ENCODE measurements at regions not wholly inside any gene's neighbourhood (a gene's known extent, or its start where the extent isn't known, plus 50 kb on each side); places are given as distances from the start of the nearest gene placed in this dataset.

DNA sequence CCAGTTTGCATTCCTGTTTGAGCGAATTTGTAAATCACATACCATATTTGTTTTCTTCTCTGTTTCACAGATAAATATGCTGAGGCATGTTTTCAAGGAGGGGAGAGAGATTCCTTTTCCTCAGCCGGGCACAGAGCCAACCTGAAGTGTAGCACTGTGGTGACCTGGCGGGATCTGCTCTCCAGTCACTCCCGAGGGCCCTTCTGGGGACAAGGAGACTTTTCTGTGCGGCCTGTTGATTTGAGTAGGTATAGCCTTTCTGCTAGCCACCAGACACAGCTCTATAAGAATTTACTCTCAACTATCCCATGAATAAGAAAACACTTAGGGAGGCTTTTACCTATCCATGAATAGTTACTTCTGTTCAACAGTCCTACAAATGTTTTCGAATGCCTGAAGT lies 63.5 kb upstream of the FDX1 start:
- Histone ChIP-seq H3K36me3 (no peaks in the 10 kb centered on the region), H3K27me3 (replicated peaks in 1 of 7) (no peaks in the 10 kb centered on the region), H3K27ac (no peak overlapping the region), H3K4me1 (peaks cover 0 to 6% (median 1%) of the 10 kb centered on the region in 6 donors), H3K9me3 (no peaks in the 10 kb centered on the region), H3K4me3 (no peak overlapping the region)
- intact Hi-C loops (cut with DNase I; ENCODE audit: low total_unique reads): loop anchor here (2.0 kb wide), 1 partner anchor 165 kb away; no protein-coding TSS in a partner anchor
- no peak for DNase-seq
- 61 to 85% (median 70%) methylated on average over 6 of the region's 6 CpGs for WGBS, 5 donors
- TF ChIP-seq, protein P1, sequence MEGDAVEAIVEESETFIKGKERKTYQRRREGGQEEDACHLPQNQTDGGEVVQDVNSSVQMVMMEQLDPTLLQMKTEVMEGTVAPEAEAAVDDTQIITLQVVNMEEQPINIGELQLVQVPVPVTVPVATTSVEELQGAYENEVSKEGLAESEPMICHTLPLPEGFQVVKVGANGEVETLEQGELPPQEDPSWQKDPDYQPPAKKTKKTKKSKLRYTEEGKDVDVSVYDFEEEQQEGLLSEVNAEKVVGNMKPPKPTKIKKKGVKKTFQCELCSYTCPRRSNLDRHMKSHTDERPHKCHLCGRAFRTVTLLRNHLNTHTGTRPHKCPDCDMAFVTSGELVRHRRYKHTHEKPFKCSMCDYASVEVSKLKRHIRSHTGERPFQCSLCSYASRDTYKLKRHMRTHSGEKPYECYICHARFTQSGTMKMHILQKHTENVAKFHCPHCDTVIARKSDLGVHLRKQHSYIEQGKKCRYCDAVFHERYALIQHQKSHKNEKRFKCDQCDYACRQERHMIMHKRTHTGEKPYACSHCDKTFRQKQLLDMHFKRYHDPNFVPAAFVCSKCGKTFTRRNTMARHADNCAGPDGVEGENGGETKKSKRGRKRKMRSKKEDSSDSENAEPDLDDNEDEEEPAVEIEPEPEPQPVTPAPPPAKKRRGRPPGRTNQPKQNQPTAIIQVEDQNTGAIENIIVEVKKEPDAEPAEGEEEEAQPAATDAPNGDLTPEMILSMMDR (IDR thresholded peaks at IDR 0.05 in 8 of 11, conservative IDR thresholded peaks at IDR 0.05 in 3 of 11): no peak
- TF ChIP-seq POLR2A (IDR thresholded peaks at IDR 0.05): no peak
- TF ChIP-seq POLR2AphosphoS5 (IDR thresholded peaks at IDR 0.05): no peak

DNA sequence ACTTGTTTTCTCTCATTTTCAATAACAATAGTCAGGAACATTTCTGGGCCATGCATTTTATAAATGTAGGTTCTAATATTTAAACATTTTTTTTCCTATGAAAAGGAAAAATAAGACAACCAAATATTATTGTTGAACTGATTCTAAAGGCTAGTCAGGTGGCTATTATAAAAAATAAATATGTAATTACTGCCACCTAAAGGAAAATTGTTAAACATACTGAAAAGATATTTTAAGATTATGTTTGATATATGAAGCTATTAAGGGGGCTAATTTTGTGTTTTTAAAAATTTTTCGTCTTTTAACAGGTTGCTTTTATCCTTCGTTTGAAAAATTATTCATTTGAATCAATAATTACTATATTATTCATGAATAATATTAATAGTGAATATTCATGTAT lies 62.2 kb upstream of the FDX1 start:
- DNase-seq: no peak
- Histone ChIP-seq H3K27ac (no peak overlapping the region), H3K9me3 (no peaks in the 10 kb centered on the region), H3K4me3 (no peak overlapping the region), H3K27me3 (replicated peaks in 1 of 7) (no peaks in the 10 kb centered on the region), H3K36me3 (no peaks in the 10 kb centered on the region), H3K4me1 (peaks cover 0 to 6% (median 1%) of the 10 kb centered on the region in 6 donors)
- intact Hi-C loops (cut with DNase I; ENCODE audit: low total_unique reads): loop anchor here (2.0 kb wide), 1 partner anchor 167 kb away; no protein-coding TSS in a partner anchor
- 51 to 77% (median 67%) methylated on average over 2 of the region's 2 CpGs for WGBS, 5 donors
- TF ChIP-seq POLR2A (IDR thresholded peaks at IDR 0.05): no peak
- TF ChIP-seq POLR2AphosphoS5 (IDR thresholded peaks at IDR 0.05): no peak
- TF ChIP-seq, protein P1 (IDR thresholded peaks at IDR 0.05 in 8 of 11, conservative IDR thresholded peaks at IDR 0.05 in 3 of 11): peak in 6 of 11 experiments; percentile 21 to 37 (median 29)

DNA sequence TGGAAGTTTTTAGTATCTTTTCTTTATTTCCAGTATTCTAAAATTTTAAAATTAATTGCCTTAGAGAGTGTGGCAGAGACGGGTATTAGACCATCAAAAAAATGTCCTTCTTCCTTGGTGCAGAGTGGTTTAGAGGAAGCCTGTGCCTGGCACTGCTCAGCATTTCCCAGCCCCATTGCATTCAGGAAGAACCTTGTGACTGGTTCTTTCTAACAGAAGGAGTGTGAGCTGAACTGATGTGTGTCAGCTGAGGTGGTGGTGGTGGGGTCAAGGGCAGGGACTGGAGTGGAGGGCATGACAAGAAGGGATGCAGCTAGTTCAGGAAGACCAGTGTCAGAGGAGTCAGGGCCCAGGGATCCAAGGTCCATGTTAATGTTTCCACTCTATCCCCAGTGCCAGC lies 58.7 kb upstream of the FDX1 start:
- Histone ChIP-seq H3K27ac (no peak overlapping the region), H3K4me3 (no peak overlapping the region), H3K27me3 (replicated peaks in 1 of 7) (no peaks in the 10 kb centered on the region), H3K4me1 (peaks cover 0 to 18% (median 2%) of the 10 kb centered on the region in 6 donors), H3K9me3 (no peaks in the 10 kb centered on the region), H3K36me3 (no peaks in the 10 kb centered on the region)
- intact Hi-C loops (cut with DNase I; ENCODE audit: low total_unique reads): loop anchor here (10.0 kb wide), 1 partner anchor 426 kb away; no protein-coding TSS in a partner anchor
- WGBS, 5 donors: 69 to 91% (median 85%) methylated on average over 1 of the region's 1 CpG
- TF ChIP-seq POLR2AphosphoS5 (IDR thresholded peaks at IDR 0.05) (no peak), POLR2A (IDR thresholded peaks at IDR 0.05) (no peak)
- TF ChIP-seq, protein P1 (IDR thresholded peaks at IDR 0.05 in 8 of 11, conservative IDR thresholded peaks at IDR 0.05 in 3 of 11): no peak
- no peak for DNase-seq

DNA sequence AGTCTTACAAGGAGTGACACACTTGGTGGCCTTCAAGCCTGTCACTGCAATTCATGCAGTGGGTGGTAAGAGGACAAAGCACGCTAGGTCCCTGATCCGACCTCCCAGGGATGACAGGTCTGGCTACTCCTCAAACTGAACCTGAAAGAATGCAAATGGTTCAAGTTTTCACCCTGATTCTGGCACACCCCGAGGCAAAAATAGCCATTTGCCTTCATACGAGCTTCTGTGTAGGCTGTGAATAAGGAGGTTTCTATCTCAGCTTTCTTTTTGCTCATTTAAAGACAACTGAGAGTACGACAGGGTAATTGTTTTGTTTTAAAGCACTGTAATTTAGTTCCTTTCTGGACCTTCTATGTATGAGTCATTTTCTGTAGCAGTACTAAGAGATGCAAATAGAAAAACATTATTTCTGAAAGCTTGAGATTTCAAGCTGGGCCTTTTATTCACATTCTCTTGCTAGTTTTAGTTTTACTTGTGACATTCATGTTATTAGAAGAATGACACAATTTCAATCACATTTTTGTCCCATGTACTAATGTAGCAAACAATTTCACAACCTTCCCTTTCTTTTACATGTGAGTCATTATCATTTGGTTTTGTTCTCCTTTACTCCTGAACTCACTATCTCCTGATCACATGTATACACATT lies 56.6 kb upstream of the FDX1 start:
- no peak for DNase-seq
- H3K9me3 ChIP-seq: no peaks in the 10 kb centered on the region
- no peak overlapping the region for H3K4me3 ChIP-seq
- no peaks in the 10 kb centered on the region for H3K27me3 ChIP-seq (replicated peaks in 1 of 7)
- 62 to 72% (median 68%) methylated on average over 5 of the region's 5 CpGs for WGBS, 5 donors
- intact Hi-C loops (cut with DNase I; ENCODE audit: low total_unique reads): loop anchor here (10.0 kb wide), 1 partner anchor 428 kb away; no protein-coding TSS in a partner anchor
- TF ChIP-seq POLR2AphosphoS5 (IDR thresholded peaks at IDR 0.05): no peak
- no peak for TF ChIP-seq POLR2A (IDR thresholded peaks at IDR 0.05)
- TF ChIP-seq, protein P1 (IDR thresholded peaks at IDR 0.05 in 8 of 11, conservative IDR thresholded peaks at IDR 0.05 in 3 of 11): no peak
- peak overlapping the region in 2 of 8 donors; percentile 43 to 47 for H3K27ac ChIP-seq
- no peaks in the 10 kb centered on the region for H3K36me3 ChIP-seq
- H3K4me1 ChIP-seq: peaks cover 0 to 27% (median 7%) of the 10 kb centered on the region in 6 donors

All from spleen (tissue), 11 donors.